HT1080 (cell line): ENCODE measurements at regions not wholly inside any gene's neighbourhood (a gene's known extent, or its start where the extent isn't known, plus 50 kb on each side); places are given as distances from the start of the nearest gene placed in this dataset.
A peak's percentile ranks its signal among the peaks of the same experiment; 100 is the strongest.

Source experiments
- DNase-seq: peaks from one replicate; pipeline ENCODE4 v3.0.0-alpha.2; 2015; ENCODE audit warnings: low read depth

GRCh38 chr15:47493357-47494247 lies 223.7 kb upstream of the SEMA6D start:
- no peak for DNase-seq

- DNase-seq = no peak
Observed at GRCh38 chr15:47496343-47497185, 220.7 kb upstream of the SEMA6D start.

GRCh38 chr15:47500842-47501241 lies 216.5 kb upstream of the SEMA6D start:
- DNase-seq = no peak

DNA sequence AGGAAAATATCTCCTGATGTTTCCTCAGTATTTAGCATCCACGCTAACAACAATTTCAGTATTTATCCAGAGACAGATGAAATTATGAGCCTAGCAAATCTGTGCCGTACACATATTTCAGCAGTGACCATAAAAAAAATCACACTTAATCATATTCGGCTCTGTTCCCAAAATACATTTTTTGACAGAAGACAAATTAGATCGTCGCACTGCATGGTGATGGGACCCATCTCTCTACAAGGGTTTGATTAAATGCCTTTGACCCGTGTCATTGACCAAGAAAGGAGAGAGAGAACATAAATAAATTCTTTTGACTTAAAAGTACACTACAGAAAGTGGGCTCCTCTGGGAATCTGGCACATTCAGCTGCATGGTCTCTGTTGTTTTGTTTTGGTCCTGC lies 215.3 kb upstream of the SEMA6D start:
- DNase-seq = no peak

DNA sequence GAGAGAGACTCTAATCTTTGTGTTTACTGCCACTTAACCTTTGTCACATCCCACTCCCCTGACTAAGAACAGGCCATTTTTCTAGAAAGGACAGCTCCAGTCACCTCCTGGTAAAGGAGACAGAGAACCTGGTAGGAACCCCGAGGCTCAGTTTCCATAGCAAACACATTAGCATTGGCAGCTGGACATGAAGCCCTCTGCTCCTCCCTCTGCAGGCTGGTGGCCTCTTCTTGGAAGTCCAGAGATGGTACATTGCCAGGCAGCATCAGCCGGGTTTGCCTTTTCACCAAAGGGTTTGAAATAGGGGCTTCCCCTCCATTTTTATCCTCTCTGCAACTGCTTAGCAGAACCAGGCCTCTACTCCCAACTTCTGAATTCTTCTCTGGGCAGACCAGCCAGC lies 213.4 kb upstream of the SEMA6D start:
- no peak for DNase-seq

GRCh38 chr15:47504624-47505256 lies 212.6 kb upstream of the SEMA6D start:
- no peak for DNase-seq

DNA sequence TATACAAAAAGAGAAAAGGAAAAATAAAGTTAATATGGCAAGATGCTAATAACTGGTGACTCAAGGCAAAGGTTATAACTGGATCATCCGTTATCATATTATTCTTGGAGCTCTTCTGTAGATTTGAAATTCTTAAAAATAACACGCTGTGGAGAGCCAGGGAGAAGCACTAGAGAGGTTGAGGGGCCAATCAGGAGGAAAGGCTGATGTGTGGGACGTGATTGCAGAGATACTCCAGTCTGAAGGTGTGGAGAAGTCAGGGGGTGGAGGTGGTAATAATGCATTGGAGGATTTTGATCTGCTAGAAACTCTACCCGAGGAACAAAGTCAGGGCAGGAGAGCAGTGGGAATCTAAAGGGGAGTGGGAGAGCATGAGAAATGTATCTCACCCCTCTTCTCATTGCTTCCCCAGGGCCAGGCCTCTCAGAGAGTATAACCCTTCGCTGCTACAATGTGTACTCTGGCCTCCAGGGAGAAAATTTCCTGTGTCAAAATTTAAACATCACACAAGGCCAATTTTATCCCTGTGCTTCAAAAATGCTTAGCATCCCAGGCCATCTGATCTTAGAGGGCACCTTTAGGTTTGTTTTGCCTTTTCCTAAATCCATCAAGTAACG lies 211.5 kb upstream of the SEMA6D start:
- no peak for DNase-seq

DNA sequence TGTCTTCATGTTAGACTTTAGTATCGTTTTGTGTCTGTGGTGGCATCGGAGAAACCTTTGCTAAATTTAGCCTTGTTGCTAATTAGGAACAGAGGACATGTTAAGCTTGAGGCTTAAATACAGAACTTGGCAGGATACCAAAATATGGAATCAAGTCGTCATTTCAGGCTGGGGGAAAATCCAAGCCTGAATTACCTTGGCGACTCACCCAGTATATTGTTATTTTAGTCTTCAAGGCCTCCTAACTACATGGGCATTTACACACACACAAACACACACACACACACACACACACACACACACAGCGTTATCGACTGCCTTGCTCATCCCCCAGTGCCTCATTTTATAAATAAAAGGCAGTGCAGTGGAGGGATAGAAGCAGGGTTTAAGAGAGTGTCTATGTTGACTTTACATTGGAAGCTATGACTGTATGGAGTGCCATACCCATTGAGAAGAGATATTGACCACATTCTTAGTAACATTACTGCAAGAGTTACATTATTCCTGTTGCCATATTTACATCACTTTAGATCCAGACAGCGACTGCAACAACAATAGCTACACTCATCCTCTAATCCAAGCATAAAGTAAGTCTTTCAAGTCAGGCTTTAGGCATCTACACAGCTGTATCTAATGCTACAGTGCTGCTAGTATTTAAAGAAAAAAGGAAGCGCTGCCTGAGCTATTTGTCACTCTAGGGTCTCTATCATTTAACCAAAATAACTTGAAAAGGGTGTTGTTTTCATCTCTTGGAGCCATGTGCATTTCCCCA lies 210.8 kb upstream of the SEMA6D start:
- DNase-seq = no peak

- DNase-seq = no peak
Observed at GRCh38 chr15:47507221-47507985, 209.9 kb upstream of the SEMA6D start.

GRCh38 chr15:47511261-47511660 lies 206.0 kb upstream of the SEMA6D start:
- DNase-seq = no peak

GRCh38 chr15:47513471-47513870 lies 203.8 kb upstream of the SEMA6D start:
- DNase-seq = no peak

- DNase-seq = peak; percentile 68
Observed at GRCh38 chr15:47514200-47514652, 203.1 kb upstream of the SEMA6D start.

GRCh38 chr15:47516558-47516957 lies 200.7 kb upstream of the SEMA6D start:
- peak; percentile 17 for DNase-seq

- DNase-seq = no peak
Observed at GRCh38 chr15:47516972-47517371, 200.3 kb upstream of the SEMA6D start.

DNA sequence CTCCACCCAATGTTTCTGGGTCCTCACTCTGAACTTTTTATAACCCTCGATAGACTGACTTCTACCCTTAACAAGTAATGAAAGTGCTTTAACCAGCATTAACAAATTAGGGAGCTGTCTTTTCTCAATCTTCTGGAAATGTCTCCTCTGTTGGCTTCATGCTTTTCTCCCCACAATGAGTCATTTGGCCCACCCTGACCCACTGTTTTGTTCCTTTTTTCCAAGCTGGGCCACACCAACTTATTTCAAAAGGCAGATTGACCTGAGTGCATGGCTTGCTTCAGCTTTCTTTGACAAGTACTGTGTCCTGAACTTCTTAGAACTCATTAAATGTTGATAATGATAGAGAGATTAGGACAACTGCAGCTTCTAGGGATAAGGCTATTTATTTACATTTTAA lies 199.6 kb upstream of the SEMA6D start:
- no peak for DNase-seq

DNA sequence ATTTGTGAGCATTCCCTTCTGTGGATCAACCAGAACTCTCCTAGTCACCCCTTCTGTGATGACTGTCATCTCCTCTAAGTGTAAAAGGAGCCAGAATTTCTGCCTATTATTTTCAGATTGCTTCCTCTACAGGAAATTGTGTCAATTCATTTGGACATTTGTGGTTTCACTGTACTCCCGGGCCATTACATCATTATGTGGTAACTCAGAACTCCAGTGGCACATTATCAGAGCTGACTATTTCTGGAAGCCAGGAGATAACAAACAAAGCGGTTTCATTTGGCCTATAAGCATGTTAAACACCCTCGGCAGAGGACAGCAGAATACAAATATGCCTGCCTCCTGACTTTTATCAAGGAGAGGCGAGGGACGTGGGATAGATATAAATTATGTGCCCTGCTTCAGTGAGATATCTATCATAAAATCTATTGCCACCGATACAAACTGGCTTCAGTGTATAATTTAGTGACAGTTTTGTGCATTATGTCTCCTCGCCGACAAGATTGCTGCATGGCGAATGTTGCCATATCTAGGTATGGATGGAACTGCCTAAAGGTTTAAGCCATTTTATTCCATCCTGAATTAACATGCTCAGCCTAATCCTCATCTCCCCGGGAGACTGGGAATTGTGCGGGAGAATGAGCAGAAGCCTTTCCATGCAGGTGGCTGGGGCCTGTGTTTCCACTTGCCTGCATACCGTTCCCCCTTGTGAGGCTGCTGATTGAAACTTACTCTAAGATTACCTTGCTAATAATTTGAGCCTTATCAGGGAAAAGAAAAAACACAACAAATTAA lies 193.4 kb upstream of the SEMA6D start:
- peak; percentile 61 for DNase-seq

- DNase-seq = no peak
Observed at GRCh38 chr15:47529241-47529640, 188.1 kb upstream of the SEMA6D start.

GRCh38 chr15:47534673-47535072 lies 182.6 kb upstream of the SEMA6D start:
- no peak for DNase-seq

GRCh38 chr15:47541562-47541961 lies 175.7 kb upstream of the SEMA6D start:
- no peak for DNase-seq
